Thyroid gland (tissue), 4 donors: ENCODE measurements at regions not wholly inside any gene's neighbourhood (a gene's known extent, or its start where the extent isn't known, plus 50 kb on each side); places are given as distances from the start of the nearest gene placed in this dataset.

Experiments
- CTCF ChIP-seq, 6 experiments: fragments of 200-600 bp in 3 of 6; fragments of 450-650 bp in 3 of 6; sonication (generic) in 3 of 6; IDR thresholded peaks; one replicate each; pipeline ENCODE4 v1.5.1; 2016 to 2019; ENCODE audit warnings: antibody characterized with exemption in 6 of 6, mild to moderate bottlenecking in 2 of 6, inconsistent platforms in 1 of 6, moderate library complexity in 1 of 6
- POLR2A ChIP-seq, 2 donors: fragments of 450-650 bp; IDR thresholded peaks; one replicate each; pipeline ENCODE4 v1.6.1; 2017; ENCODE audit warnings: antibody characterized with exemption in 2 of 2, mild to moderate bottlenecking in 2 of 2, moderate library complexity in 1 of 2

DNA sequence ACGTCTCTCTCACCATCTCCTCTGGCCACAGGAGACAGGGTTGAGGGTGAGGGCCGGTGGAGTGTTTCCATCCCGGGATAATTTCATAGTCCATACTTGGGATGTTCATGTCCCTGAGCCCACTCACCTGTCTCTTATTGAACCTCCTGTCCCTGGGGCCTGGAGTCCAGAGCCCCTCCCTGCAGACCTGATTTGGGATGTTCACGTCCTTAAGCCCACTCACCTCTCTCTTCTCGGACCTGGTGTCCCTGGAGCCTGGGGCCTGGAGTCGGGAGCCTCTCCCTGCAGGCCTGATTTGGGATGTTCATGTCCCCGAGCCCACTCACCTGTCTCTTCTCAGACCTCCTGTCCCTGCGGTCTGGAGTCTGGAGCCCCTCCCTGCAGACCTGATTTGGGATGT is 868.2 kb downstream of the BRD1 start:
- TF ChIP-seq POLR2A (IDR thresholded peaks at IDR 0.05): no peak
- TF ChIP-seq CTCF (IDR thresholded peaks at IDR 0.05): no peak
